GM18508 (cell line): ENCODE measurements at regions not wholly inside any gene's neighbourhood (a gene's known extent, or its start where the extent isn't known, plus 50 kb on each side); places are given as distances from the start of the nearest gene placed in this dataset.
"Not testable (repeated sequence)": the region's sequence is repeated elsewhere in the genome, so short reads cannot be mapped to it uniquely, and the experiment has no call there.

Source experiments
- ATAC-seq: cut with Tn5 transposase; IDR thresholded peaks from one replicate; pipeline ENCODE4 v1.9.1; 2021; ENCODE audit warnings: moderate number of reproducible peaks; ENCODE audit not compliant: insufficient read depth, unreplicated experiment

DNA sequence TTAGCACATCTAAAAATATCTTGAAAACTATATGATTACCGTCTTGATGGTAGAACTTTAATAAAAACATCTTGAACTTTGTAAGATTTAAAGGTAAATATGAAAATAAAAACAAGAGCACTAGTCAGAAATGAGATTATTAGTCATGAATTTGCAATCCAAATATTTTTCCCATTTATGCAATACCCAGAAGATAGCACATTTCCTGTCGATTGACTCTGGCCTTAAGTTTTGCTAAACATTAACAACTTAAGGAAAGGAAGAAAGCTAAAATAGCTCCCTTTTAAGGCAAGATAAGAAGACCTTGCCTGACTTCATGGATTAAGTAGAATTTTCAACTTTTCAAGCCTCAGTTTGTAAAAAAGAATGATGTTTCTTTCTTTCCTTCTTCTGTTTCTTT is 1374.7 kb upstream of the RAG2 start:
- ATAC-seq: no peak

DNA sequence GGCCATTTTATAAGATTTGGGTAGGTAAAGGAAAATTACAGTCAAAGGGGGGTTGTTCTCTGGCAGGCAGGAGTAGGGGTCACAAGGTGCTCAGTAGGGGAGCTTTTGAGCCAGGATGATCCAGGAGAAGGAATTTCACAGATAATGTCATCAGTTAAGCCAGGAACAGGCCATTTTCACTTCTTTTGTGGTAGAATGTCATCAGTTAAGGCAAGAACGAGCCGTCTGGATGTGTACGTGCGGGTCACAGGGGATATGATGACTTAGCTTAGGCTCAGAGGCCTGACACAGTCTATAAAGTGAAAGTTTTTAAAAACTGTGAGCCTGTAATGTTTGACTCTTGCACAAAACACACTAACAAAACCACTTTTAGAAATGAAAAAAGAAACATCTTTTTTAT is 1371.3 kb upstream of the RAG2 start:
- not testable (repeated sequence) for ATAC-seq

DNA sequence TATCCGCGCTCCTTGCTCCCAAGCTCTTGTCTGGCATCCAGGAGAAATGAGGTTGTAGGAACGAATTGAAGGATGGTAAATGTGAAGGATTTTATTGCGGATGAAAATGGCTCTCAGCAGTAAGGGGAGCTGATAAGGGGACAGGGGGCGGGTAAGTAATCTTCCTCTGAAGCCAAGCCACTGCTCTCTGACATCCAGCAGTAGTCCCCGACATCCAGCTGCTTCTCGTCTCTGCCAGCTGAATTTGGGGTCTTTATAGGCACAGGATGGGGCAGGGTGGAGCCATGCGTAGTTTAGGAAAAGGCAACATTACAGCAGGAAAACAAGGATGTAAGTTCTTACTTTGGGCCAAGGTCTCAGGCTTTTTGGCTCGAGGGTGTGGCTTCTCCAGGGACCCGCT is 1370.1 kb upstream of the RAG2 start:
- no peak for ATAC-seq

DNA sequence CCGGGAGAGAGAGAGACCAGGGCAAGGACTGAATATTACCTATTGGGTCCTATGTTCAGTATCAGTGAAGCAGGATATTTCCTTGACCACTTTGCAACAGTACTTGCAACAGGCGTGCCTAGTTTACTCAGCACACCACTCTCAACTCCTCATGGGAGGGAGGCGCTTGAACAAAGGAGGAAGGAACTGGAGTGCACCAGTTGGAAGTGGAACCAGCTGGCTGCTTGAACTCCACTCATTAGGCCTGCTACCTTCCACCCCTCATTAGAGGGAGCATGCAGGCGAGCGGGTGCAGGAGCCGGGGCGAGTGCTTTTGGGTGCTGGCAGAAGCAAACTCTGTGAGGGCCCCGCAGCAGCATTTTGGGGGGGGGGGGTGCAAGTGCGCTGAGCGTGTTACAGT is 1369.6 kb upstream of the RAG2 start:
- ATAC-seq: no peak

DNA sequence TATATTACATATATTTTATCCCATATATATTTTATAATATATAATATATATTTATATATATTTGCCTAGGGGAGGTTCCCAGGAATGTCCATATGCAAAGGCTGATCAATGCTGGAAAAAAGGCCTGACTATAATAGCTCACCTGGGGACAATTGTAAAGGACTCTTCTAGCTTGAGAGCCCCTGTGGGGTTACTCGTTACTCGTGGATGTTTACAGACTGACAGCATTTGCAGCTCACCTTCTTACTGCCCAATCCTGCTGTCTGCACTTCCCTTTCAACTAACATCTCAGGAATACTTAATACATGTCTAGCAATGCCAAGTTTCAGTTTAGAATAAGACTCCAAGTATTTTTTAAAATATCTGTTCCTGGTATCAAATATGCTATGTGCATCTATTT is 1365.4 kb upstream of the RAG2 start:
- no peak for ATAC-seq

DNA sequence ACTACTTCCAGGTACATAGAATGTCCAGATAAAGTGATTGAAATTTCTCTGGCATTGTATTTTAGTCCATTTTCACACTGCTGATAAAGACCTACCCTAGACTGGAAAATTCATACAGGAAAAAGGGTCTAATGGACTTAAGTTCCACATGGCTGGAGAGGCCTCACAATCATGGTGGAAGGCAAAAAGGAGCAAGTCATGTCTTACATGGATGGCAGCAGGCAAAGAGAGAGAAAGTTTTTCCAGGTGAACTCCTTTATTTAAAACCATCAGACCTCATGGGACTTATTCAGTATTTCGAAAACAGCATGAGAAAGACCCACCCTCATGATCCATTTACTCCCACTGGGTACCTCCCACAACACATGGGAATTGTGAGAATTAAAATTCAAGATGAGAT is 1359.7 kb upstream of the RAG2 start:
- ATAC-seq: no peak

DNA sequence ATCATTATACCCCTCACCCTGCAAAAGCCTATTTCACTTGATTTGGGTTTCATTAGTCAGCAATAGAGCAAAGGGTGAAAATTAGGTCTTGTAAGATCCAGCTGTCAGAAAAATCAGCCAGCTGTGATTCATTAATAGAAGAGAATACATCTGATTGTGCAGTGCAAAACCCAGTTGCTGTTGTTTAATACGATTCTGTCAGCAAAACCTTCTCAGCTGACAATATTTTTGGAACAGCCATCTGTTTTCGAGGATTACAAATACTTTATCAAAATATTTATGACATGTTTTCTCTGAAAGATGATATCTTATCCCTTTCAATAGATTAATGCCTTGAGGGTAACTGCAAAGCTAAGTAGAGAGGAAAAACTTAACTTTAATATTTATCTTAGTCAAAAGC is 1354.0 kb upstream of the RAG2 start:
- no peak for ATAC-seq

DNA sequence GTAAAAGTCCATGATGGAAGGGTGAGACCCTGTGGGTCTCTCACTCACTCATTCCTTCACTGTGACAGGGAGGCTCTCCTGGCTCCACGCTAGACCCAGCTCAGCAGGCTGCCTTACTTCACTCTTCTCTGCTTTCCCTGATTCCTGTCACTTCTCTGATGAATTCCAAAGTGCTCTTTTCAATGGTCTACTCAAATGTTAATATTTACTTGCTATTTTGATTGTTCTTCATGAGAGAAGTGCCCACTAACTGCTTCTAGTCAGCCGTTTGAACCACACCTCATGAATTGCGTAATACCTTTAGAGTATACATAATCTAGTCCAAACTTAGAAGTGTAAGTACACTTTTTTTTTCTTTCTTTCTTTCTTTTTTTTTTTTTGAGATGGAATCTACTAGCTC is 1350.2 kb upstream of the RAG2 start:
- ATAC-seq: no peak

DNA sequence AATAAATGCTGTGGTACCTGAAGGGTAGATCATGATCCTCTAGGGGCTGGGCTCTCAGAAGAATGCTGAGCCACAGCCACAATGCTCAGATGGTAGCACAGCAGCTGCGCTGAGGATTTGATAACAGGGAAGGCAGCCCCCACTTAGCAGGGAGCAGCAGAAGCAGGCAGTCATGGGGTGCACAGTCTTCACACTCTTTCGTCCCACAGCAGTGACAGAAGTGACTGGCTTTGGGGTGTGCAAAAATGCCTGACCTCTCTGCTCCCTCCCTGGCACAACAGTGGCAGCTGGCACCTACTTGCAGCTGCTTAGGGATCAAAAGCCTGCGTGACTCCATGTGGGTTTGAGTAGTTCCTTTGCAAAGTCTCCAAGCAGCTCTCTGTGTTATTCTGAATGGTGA is 1349.8 kb upstream of the RAG2 start:
- no peak for ATAC-seq

DNA sequence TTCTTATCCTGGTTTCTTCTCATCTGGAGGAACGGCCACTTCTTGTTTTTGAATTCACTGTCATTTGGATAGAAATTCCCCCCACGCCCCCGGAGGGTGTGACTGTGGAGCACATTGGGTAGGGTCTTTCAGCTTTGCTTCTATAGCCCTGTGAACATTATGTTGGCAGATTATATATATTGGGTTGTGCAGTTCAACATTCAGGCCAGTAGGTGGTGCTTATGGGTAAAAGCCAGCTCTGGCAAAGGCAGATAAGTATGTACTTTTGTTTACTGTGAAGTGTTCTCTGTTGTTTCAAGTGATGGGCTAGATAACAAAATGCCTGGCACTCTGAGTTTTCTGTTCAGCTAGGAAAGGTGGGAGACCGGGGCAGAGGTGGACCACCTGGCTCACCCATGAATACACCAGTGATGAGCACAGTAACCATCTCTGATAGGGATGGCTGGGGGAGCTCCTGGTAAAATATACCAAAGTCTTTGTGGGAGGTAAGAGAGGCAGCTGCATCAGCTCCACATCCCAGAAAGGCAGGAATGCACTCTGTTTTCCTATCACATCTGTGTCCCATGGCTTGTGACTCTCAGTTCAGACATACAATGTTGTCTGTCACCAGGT is 1348.2 kb upstream of the RAG2 start:
- ATAC-seq: no peak

DNA sequence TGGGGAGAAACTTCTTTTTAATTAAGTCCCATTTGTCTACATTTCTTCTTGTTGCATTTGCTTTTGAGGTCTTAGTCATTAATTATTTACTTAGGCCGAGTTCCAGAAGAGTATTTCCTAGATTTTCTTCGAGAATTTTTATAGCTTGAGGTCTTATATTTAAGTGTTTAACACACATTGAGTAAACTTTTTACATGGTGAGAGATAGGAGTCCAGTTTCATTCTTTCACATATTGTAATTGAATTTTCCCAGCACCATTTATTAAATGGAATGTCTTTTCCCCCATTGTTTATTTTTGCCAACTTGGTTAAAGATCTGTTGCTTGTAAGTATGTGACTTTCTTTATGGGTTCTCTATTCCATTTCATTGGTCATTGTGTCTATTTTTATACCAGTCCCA is 1344.0 kb upstream of the RAG2 start:
- no peak for ATAC-seq

DNA sequence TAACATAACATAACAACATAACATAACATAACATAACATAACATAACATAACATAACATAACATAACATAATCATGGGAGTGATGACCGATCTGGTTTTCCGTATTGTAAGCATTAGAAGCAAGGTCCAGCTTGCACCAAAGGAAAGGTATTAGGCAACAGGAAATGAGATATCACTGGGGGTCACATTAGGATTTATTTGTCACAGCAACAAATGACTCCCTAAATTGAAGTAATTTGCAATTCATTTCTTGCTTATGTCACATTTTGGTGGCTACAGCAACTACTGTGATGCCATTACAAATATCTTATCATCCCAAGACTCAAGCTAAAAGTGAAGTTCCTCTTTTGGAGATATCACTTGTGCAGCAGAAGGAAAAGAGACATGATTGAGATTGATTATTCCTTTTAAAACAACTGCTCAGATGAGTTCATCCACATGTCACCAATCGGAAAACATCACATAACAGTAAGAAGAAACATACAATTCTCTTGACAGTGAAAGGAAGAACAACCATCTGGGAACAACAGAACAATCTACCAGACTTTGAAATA is 1331.1 kb upstream of the RAG2 start:
- no peak for ATAC-seq

DNA sequence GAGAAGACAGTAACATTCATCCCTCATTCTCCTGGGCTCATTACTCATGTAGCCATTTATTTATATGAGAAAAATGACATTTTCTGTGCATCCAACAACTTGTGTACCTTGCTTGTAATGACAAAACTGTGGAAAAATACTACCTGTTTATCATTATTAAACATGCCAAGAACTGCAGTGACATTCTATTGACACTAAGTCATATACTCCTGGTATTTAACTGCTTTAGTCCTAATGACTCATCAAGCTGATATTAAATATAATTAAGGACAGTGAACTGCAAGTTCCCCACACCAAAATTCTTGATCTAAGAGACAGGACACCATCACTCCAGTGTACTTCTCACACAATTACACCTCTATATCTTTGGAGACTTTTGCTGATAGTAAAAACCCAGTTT is 1328.7 kb upstream of the RAG2 start:
- no peak for ATAC-seq

DNA sequence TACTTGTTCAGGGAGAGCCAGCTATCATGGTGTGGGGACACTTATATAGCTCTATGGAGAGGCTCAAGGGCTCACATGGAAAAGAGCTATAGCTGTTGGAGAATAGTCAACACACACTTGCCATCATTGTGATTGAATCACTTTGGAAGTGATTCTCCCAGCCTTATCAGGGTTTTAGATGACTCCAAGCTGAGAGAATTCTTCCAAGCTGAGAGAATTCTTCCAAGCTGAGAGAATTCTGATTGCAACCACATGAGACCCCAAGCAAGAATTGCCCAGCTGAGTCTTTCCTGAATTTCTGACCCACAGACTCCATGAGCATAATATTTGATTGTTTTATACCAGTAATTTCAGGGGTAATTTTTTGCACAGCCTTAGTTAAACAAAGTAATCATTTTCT is 1318.3 kb upstream of the RAG2 start:
- no peak for ATAC-seq

DNA sequence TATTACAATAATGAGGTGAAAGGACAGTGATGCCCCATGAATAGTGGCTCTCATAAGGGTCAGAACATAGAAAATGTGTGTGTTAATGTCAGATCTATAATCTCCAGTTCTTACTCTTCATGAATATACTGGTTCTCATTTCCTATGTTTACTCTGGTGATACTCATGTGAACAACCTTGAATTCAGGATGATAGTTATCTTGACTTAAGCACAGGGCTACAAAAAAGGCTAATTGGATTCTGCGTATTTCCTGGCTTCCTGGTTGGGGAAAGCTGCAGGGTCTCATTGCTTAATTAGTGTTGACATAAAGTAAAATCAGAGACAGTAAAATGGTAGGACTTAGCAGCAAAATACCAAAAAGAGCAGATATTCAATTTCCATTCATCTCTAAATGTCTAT is 1316.8 kb upstream of the RAG2 start:
- ATAC-seq: no peak

DNA sequence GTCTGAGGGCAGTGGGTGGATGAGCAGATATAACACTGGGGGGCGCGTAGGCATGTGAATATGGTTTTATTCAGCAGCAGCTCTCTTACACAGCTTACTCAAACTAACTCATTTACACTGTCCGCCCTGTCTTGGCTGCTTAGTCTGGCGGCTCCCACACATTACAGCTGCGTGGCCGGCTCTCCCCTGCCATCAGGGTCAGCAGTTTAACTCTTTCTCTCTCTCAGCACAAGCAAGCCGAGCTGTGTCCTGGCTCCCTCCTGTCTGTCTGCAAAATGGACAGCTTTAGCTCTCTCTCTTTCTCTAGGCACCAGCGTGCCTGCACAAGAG is 1310.1 kb upstream of the RAG2 start:
- no peak for ATAC-seq

DNA sequence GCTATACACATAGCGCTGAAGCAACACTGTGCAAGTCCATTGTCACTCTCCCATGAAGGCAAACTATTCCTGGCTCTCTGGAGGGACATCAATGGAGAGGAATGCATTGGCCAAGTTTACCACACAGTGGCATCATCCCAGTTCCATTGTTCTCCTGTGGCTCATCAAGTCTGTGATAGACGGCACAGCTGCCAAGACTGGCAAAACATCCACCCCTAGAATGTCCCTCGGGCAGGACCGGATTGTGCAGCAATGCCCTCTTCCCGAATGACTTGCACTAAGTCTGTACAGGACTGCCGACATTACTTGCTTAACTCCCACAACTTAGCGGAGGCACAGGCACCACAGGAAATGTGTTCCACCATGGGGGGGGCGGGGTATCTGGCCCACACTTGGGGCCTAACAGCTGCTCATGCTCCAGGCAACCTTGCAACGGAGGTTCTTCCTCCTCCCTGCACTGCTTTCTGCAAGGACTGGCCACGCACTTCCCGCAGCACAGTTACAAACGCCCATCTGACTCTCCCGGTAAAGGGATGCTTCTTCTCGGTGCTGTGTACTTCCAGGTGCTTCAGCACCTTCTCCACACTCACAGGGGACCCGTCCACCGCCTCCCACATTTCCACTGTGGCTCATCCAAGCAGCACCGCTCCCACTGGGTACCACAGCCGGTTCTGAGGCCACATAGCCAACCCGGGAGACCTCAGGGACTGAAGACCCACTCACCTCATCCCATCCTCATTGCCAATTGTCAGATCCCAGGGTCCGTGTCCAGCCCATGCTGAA is 1309.6 kb upstream of the RAG2 start:
- ATAC-seq: no peak

DNA sequence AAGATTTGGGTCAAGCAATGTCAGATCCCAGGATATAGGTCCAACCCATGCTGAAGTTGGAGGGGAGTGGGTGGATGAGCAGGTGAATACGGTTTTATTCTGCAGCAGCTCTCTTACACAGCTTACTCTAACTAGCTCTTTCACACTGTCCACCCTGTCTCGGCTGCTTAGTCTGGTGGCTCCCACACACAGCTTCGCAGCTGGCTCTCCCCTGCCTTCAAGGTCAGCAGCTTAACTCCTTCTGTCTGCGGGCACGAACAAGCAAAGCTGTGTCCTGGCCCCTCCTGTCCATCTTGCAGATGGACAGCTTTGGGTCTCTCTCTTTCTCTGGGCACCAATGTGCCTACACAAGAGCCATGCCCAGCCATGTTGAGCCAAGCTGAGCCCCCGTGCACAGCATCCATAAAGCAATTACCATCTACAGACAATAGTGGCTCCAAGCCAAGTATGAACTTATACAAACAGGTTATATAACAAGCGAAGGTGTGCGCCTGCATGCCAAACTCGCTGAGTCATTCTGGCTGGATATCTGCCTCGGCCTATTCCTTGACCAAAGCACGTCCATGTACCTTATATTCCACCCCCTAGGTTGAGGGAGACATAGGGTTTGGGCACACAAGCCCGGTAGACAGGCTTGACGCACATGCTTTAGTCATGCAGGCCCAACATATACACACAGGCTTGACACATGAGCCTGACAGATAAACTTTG is 1307.8 kb upstream of the RAG2 start:
- no peak for ATAC-seq

DNA sequence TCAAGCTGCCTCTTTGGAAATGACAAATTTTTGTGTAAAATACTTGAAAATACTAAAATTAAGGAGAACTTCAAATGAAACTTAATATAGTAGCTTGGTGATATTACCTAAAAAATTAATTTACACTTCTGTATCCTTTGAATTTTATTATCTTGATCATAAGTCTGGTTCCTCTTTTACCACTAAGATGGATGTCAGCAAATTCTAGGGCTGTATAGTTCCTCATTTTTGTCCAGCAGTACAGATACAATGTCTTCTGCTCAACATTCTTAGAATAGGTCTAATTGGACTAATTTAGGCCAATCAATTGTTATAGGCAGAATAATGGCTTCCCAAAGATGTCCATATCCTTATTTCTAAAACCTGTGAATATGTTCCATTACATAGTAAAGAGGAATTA is 1298.0 kb upstream of the RAG2 start:
- no peak for ATAC-seq

DNA sequence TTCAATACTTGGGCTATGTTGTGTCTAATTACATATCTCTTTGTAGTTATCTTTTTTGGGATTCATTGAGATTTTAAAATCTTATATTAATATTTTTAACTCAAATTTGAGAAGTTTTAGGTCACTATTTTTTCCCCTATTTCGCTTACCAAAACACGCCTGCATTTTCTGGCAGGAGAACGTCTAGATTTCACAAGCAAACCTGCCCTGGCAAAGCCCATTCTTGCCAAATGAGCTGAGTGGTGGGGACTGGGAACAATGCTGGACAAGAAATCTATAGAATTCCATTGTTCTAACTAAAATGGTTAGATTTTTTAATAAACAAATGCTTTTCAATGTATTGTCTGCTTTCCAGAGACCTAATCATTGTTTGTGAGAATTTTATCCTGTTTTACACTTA is 1283.7 kb upstream of the RAG2 start:
- ATAC-seq: no peak

DNA sequence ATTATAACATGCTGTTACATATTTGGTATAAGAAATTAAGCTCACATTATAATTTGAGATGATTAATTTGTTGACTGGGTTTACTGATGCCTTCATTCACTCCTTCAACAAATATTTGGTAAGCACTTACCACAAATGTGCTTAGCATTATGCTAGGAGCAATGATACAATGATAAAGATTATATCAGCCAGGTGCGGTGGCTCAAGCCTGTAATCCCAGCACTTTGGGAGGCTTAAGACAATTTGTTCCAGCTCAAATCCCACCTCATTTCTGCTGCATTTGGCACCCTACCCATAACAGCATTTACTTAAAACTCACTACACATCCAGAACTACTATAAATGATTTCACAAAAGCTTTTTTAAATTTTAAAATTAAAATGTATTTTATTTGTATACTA is 1263.6 kb upstream of the RAG2 start:
- no peak for ATAC-seq
